ENCODE measurements at regions not wholly inside any gene's neighbourhood (a gene's known extent, or its start where the extent isn't known, plus 50 kb on each side); places are given as distances from the start of the nearest gene placed in this dataset.
A peak's percentile ranks its signal among the peaks of the same experiment; 100 is the strongest.

- Histone ChIP-seq H3K4me3 (no peak overlapping the region), H3K27me3 (no peaks in the 10 kb centered on the region), H3K9ac (no peak overlapping the region), H3K4me2 (no peak overlapping the region), H3K4me1 (peaks cover 0 to 20% (median 8%) of the 10 kb centered on the region in 10 experiments; a peak in 9 of 20 replicates), H3K9me3 (replicated peaks in 1 of 11) (no peaks in the 10 kb centered on the region), H3K27ac (no peak overlapping the region), H4K20me1 (no peaks in the 10 kb centered on the region), H3K36me3 (no peaks in the 10 kb centered on the region)
- TF ChIP-seq Cebpa-rat (IDR thresholded peaks at IDR 0.05), result no peak
Measured at GRCh38 chr4:138680989-138681604, 334.5 kb upstream of the NOCT start.

- no peaks in the 10 kb centered on the region for H3K27me3 ChIP-seq
- H3K4me3 ChIP-seq, result no peak overlapping the region
- no peak for TF ChIP-seq Cebpa-rat (IDR thresholded peaks at IDR 0.05)
- H3K27ac ChIP-seq, result no peak overlapping the region
- H3K9me3 ChIP-seq (replicated peaks in 1 of 11), result no peaks in the 10 kb centered on the region
- no peaks in the 10 kb centered on the region for H4K20me1 ChIP-seq
- no peak overlapping the region for H3K4me2 ChIP-seq
- H3K9ac ChIP-seq, result no peak overlapping the region
- H3K4me1 ChIP-seq, result peaks cover 0 to 20% (median 8%) of the 10 kb centered on the region in 10 experiments; a peak in 9 of 20 replicates
- H3K36me3 ChIP-seq, result no peaks in the 10 kb centered on the region
Measured at GRCh38 chr4:138680256-138680655, 335.3 kb upstream of the NOCT start.

- no peak overlapping the region for H3K27ac ChIP-seq
- H3K27me3 ChIP-seq, result no peaks in the 10 kb centered on the region
- no peak overlapping the region for H3K4me2 ChIP-seq
- no peak overlapping the region for H3K4me3 ChIP-seq
- no peaks in the 10 kb centered on the region for H4K20me1 ChIP-seq
- H3K9ac ChIP-seq, result no peak overlapping the region
- peaks cover 0 to 20% (median 11%) of the 10 kb centered on the region in 10 experiments; a peak in 13 of 20 replicates for H3K4me1 ChIP-seq
- no peaks in the 10 kb centered on the region for H3K9me3 ChIP-seq (replicated peaks in 1 of 11)
- H3K36me3 ChIP-seq, result no peaks in the 10 kb centered on the region
- no peak for TF ChIP-seq Cebpa-rat (IDR thresholded peaks at IDR 0.05)
Measured at GRCh38 chr4:138678985-138679746, 336.4 kb upstream of the NOCT start.

GRCh38 chr4:138677748-138678147 is 337.8 kb upstream of the NOCT start:
- H3K36me3 ChIP-seq, result no peaks in the 10 kb centered on the region
- no peaks in the 10 kb centered on the region for H3K9me3 ChIP-seq (replicated peaks in 1 of 11)
- peaks cover 4 to 26% (median 19%) of the 10 kb centered on the region in 10 experiments; a peak in 18 of 20 replicates for H3K4me1 ChIP-seq
- TF ChIP-seq Cebpa-rat (IDR thresholded peaks at IDR 0.05), result no peak
- no peak overlapping the region for H3K9ac ChIP-seq
- H3K27ac ChIP-seq, result no peak overlapping the region
- H3K4me2 ChIP-seq, result peak overlapping the region in 6 of 11 experiments; percentile 2 to 54 (median 30); a peak in 9 of 22 replicates
- H3K27me3 ChIP-seq, result no peaks in the 10 kb centered on the region
- H4K20me1 ChIP-seq, result no peaks in the 10 kb centered on the region
- H3K4me3 ChIP-seq, result no peak overlapping the region

GRCh38 chr4:138677212-138677611 is 338.4 kb upstream of the NOCT start:
- H3K4me1 ChIP-seq, result peaks cover 10 to 32% (median 24%) of the 10 kb centered on the region in 10 experiments; a peak in 18 of 20 replicates
- no peak for TF ChIP-seq Cebpa-rat (IDR thresholded peaks at IDR 0.05)

GRCh38 chr4:138675685-138676084 is 339.9 kb upstream of the NOCT start:
- H3K27me3 ChIP-seq, result no peaks in the 10 kb centered on the region
- H3K36me3 ChIP-seq, result no peaks in the 10 kb centered on the region
- peaks cover 17 to 43% (median 36%) of the 10 kb centered on the region in 10 experiments; a peak in 18 of 20 replicates for H3K4me1 ChIP-seq
- H3K9me3 ChIP-seq (replicated peaks in 1 of 11), result no peaks in the 10 kb centered on the region
- H3K4me3 ChIP-seq, result no peak overlapping the region
- no peak overlapping the region for H3K27ac ChIP-seq
- H4K20me1 ChIP-seq, result no peaks in the 10 kb centered on the region
- H3K4me2 ChIP-seq, result no peak overlapping the region
- no peak overlapping the region for H3K9ac ChIP-seq
- TF ChIP-seq Cebpa-rat (IDR thresholded peaks at IDR 0.05), result no peak

More at GRCh38 chr4:138677212-138677611, 338.4 kb upstream of the NOCT start:
- H3K27me3 ChIP-seq, result no peaks in the 10 kb centered on the region
- H3K36me3 ChIP-seq, result no peaks in the 10 kb centered on the region
- H3K27ac ChIP-seq, result no peak overlapping the region
- no peaks in the 10 kb centered on the region for H4K20me1 ChIP-seq
- H3K9me3 ChIP-seq (replicated peaks in 1 of 11), result no peaks in the 10 kb centered on the region
- H3K4me2 ChIP-seq, result peak overlapping the region in 6 of 11 experiments; percentile 2 to 54 (median 30); a peak in 7 of 22 replicates
- no peak overlapping the region for H3K9ac ChIP-seq
- no peak overlapping the region for H3K4me3 ChIP-seq

GRCh38 chr4:138674209-138674608 is 341.4 kb upstream of the NOCT start:
- Histone ChIP-seq H3K9me3 (replicated peaks in 1 of 11) (no peaks in the 10 kb centered on the region), H3K4me2 (peak overlapping the region in 3 of 11 experiments; percentile 13 to 77 (median 49); a peak in 7 of 22 replicates), H3K4me3 (no peak overlapping the region), H3K9ac (no peak overlapping the region), H3K4me1 (peaks cover 19 to 53% (median 42%) of the 10 kb centered on the region in 10 experiments; a peak in 19 of 20 replicates), H4K20me1 (no peaks in the 10 kb centered on the region), H3K36me3 (no peaks in the 10 kb centered on the region), H3K27me3 (no peaks in the 10 kb centered on the region), H3K27ac (peak overlapping the region in 2 of 11 experiments; percentile 19 to 32; a peak in 2 of 22 replicates)
- TF ChIP-seq Cebpa-rat (IDR thresholded peaks at IDR 0.05), result no peak

GRCh38 chr4:138673053-138673452 is 342.5 kb upstream of the NOCT start:
- TF ChIP-seq Cebpa-rat (IDR thresholded peaks at IDR 0.05), result no peak
- Histone ChIP-seq H3K9ac (no peak overlapping the region), H3K27ac (peak overlapping the region in 1 of 11 experiments; percentile 29; a peak in 1 of 22 replicates), H3K4me2 (peak overlapping the region; percentile 13 to 87 (median 37); a peak in 19 of 22 replicates), H3K4me1 (peaks cover 29 to 58% (median 47%) of the 10 kb centered on the region in 10 experiments; a peak in 19 of 20 replicates), H3K4me3 (no peak overlapping the region), H3K27me3 (no peaks in the 10 kb centered on the region), H3K36me3 (no peaks in the 10 kb centered on the region), H4K20me1 (no peaks in the 10 kb centered on the region), H3K9me3 (replicated peaks in 1 of 11) (no peaks in the 10 kb centered on the region)

GRCh38 chr4:138672393-138672976 is 343.1 kb upstream of the NOCT start:
- peak overlapping the region; percentile 13 to 87 (median 37); a peak in 20 of 22 replicates for H3K4me2 ChIP-seq
- H4K20me1 ChIP-seq, result no peaks in the 10 kb centered on the region
- H3K4me1 ChIP-seq, result peaks cover 29 to 57% (median 46%) of the 10 kb centered on the region in 10 experiments; a peak in 19 of 20 replicates
- peaks cover 0 to 3% (median 1%) of the 10 kb centered on the region in 11 experiments; a peak in 8 of 22 replicates for H3K9me3 ChIP-seq (replicated peaks in 1 of 11)
- no peak for TF ChIP-seq Cebpa-rat (IDR thresholded peaks at IDR 0.05)
- H3K27ac ChIP-seq, result 0 out of 22 replicates have a peak overlapping the region, but pooled peaks of 1 of the 11 experiments have one; percentile 29
- H3K9ac ChIP-seq, result no peak overlapping the region
- H3K36me3 ChIP-seq, result no peaks in the 10 kb centered on the region
- no peaks in the 10 kb centered on the region for H3K27me3 ChIP-seq
- no peak overlapping the region for H3K4me3 ChIP-seq
